K562 (cell line): ENCODE measurements at regions not wholly inside any gene's neighbourhood (a gene's known extent, or its start where the extent isn't known, plus 50 kb on each side); places are given as distances from the start of the nearest gene placed in this dataset.

ENCODE experiments used
- ATAC-seq: fragments of 200-7000 bp; cut with Tn5 transposase; 3 replicates; pipeline ENCODE4 v1.9.1; 2020; ENCODE audit warnings: moderate library complexity
- BruUV-seq: library from RNA; stranded (reverse); fragments of 400-500 nt; replicated peaks from 2 replicates; lab custom pipeline; 2021; lab: Mats Ljungman, UMichigan
- CTCF ChIA-PET: fragments of 300-600 bp; formaldehyde crosslinking; extraction: SDS; loops from one replicate; lab custom pipeline; 2021; ENCODE audit warnings: low intra/inter-chr PET ratio; lab: Yijun Ruan, JAX
- POLR2A ChIA-PET: fragments of 300-600, 350-650 bp; sonication (Branson Sonifier 250); formaldehyde crosslinking; extraction: SDS; loops from one replicate; lab custom pipeline; 2021; ENCODE audit warnings: antibody characterized with exemption, inconsistent platforms; lab: Yijun Ruan, JAX
- DNase-seq, 4 experiments: peaks; one replicate each; pipeline versions ENCODE4 v3.0.0 to v3.0.0-alpha.2; 2011 to 2018; ENCODE audit warnings: low spot score in 3 of 4, mixed read lengths in 3 of 4; ENCODE audit errors: extremely low read depth in 1 of 4
- FAIRE-seq: peaks from 2 replicates; lab custom pipeline; 2011; peaks lifted over from hg19 to GRCh38; lab: Jason Lieb, UNC
- H2AFZ ChIP-seq: 2 replicates; pipeline ENCODE4 v1.6.0; 2011; ENCODE audit warnings: low read depth, low read length, control low read depth, inconsistent platforms
- H3K27ac ChIP-seq: fragments of 200-600 bp; 3 replicates; pipeline ENCODE4 v1.8.0; 2011; ENCODE audit warnings: low read depth, mild to moderate bottlenecking, control low read depth, inconsistent platforms, low read length, moderate library complexity, mixed read lengths; ENCODE audit errors: extremely low read depth
- H3K27me3 ChIP-seq, 2 experiments: fragments of 300-600 bp in 1 of 2; 2 replicates in 1 of 2; 3 replicates in 1 of 2; pipeline versions ENCODE4 v1.6.0 to v1.8.0; 2011; ENCODE audit warnings: inconsistent platforms in 2 of 2, low read length in 2 of 2, mild to moderate bottlenecking in 1 of 2, mixed read lengths in 1 of 2, moderate library complexity in 1 of 2; ENCODE audit not compliant: control insufficient read depth in 2 of 2, insufficient read depth in 2 of 2
- H3K36me3 ChIP-seq: fragments of 300-600 bp; 3 replicates; pipeline ENCODE4 v1.8.0; 2011; ENCODE audit warnings: mild to moderate bottlenecking, low read length, inconsistent platforms; ENCODE audit not compliant: control insufficient read depth, insufficient read depth
- H3K4me1 ChIP-seq, 2 experiments: fragments of 200-600 bp in 1 of 2; replicated peaks in 1 of 2; 2 replicates in 1 of 2; 3 replicates in 1 of 2; pipeline versions ENCODE4 v1.5.1 to v1.8.0; 2011; ENCODE audit warnings: inconsistent platforms in 2 of 2, low read length in 2 of 2, mild to moderate bottlenecking in 1 of 2, mixed read lengths in 1 of 2, moderate library complexity in 1 of 2; ENCODE audit not compliant: control insufficient read depth in 2 of 2, insufficient read depth in 2 of 2
- H3K4me2 ChIP-seq: 2 replicates; pipeline ENCODE4 v1.6.1; 2011; ENCODE audit warnings: low read length, control low read depth, inconsistent platforms, mixed read lengths; ENCODE audit not compliant: insufficient read depth
- H3K4me3 ChIP-seq: fragments of 200-600 bp; sonication (generic), shearing (Covaris generic); 2 replicates; pipeline ENCODE4 v1.5.1; 2016; ENCODE audit warnings: control low read depth, inconsistent platforms
- H3K79me2 ChIP-seq: fragments of 200-600 bp; 3 replicates; pipeline ENCODE4 v1.8.0; 2011; ENCODE audit warnings: low read length, inconsistent platforms; ENCODE audit not compliant: control insufficient read depth, insufficient read depth
- H3K9ac ChIP-seq, 2 experiments: 2 replicates each; pipeline versions ENCODE4 v1.6.0 to v1.6.1; 2011; ENCODE audit warnings: low read depth in 2 of 2, low read length in 2 of 2, control low read depth in 1 of 2, inconsistent platforms in 1 of 2, mild to moderate bottlenecking in 1 of 2, mixed read lengths in 1 of 2; ENCODE audit not compliant: insufficient read depth in 1 of 2
- H3K9me1 ChIP-seq: one replicate; pipeline ENCODE4 v1.6.0; 2011; ENCODE audit warnings: inconsistent platforms, mild to moderate bottlenecking, low read length, moderate library complexity; ENCODE audit not compliant: control insufficient read depth, insufficient read depth
- H3K9me3 ChIP-seq: replicated peaks from 2 replicates; pipeline ENCODE4 v1.5.1; 2011; ENCODE audit warnings: low read depth, low read length, inconsistent platforms; ENCODE audit not compliant: control insufficient read depth, insufficient read depth
- H4K20me1 ChIP-seq: replicated peaks from 2 replicates; pipeline ENCODE4 v1.6.1; 2011; ENCODE audit warnings: low read length, inconsistent platforms, mixed read lengths; ENCODE audit not compliant: control insufficient read depth, insufficient read depth
- MED1 ChIP-seq: sonication (generic); formaldehyde crosslinking; IDR thresholded peaks from 2 replicates; pipeline ENCODE4 v1.8.1; 2023; ENCODE audit warnings: missing genetic modification reagents, borderline replicate concordance
- NEUROD1 ChIP-seq: fragments of 150-350 bp; IDR thresholded peaks from 2 replicates; pipeline ENCODE4 v1.6.1; 2014; ENCODE audit warnings: borderline replicate concordance, low read length, low read depth; ENCODE audit not compliant: partially characterized antibody
- NFYB ChIP-seq: IDR thresholded peaks from 2 replicates; pipeline ENCODE4 v1.6.1; 2011; ENCODE audit warnings: mild to moderate bottlenecking, moderate library complexity; ENCODE audit not compliant: insufficient read length; ENCODE audit errors: extremely low read depth
- NRF1 ChIP-seq, 2 experiments: fragments of 450-650 bp; IDR thresholded peaks in 1 of 2; conservative IDR thresholded peaks in 1 of 2; 2 replicates each; pipeline ENCODE4 v1.6.1; 2014; ENCODE audit warnings: mild to moderate bottlenecking in 2 of 2
- PKNOX1 ChIP-seq: fragments of 450-650 bp; IDR thresholded peaks from 2 replicates; pipeline ENCODE4 v1.6.1; 2016
- TCF7 ChIP-seq: sonication (generic); IDR thresholded peaks from 2 replicates; pipeline ENCODE4 v1.6.1; 2016; ENCODE audit warnings: antibody characterized with exemption, borderline replicate concordance
- ZNF121 ChIP-seq: sonication (generic); formaldehyde crosslinking; conservative IDR thresholded peaks from 2 replicates; pipeline ENCODE4 v1.8.0; 2022; ENCODE audit warnings: missing genetic modification reagents
- WGBS: fragments of 100-300 bp; shearing (Covaris generic); methylation state at CpG from one replicate; pipeline ENCODE4 v1.1.6; 2016; ENCODE audit warnings: low coverage, mixed read lengths; ENCODE audit not compliant: insufficient coverage; ENCODE audit errors: missing lambda C conversion rate; 5-methylcytosine and 5-hydroxymethylcytosine counted together
- in situ Hi-C: fragments of 300-500 bp; cut with MboI; formaldehyde crosslinking; loops from 4 replicates; pipeline ENCODE4 v1.15.0; 2018; ENCODE audit warnings: inconsistent platforms, mixed read lengths
- intact Hi-C: fragments of 100-400 bp; cut with micrococcal nuclease; formaldehyde crosslinking; loops from 2 replicates; pipeline ENCODE4 v1.14.2; 2022
- TF ChIP-seq, protein P1 (sequence below), 2 experiments: fragments of 450-650 bp; IDR thresholded peaks; 2 replicates each; pipeline ENCODE4 v1.6.1; 2016; ENCODE audit warnings: mild to moderate bottlenecking in 2 of 2, borderline replicate concordance in 1 of 2, low read depth in 1 of 2, moderate library complexity in 1 of 2

GRCh38 chr1:166552706-166553105 is 286.6 kb upstream of the POGK start:
- no peaks in the 10 kb centered on the region for H3K9me1 ChIP-seq
- H2AFZ ChIP-seq = no peak overlapping the region
- BruUV-seq = no TSS peak
- no peaks in the 10 kb centered on the region for H3K79me2 ChIP-seq
- H3K27ac ChIP-seq = no peak overlapping the region
- ATAC-seq (no peak), FAIRE-seq (no peak), DNase-seq (no peak)
- H4K20me1 ChIP-seq = no peaks in the 10 kb centered on the region
- 0% methylated on average over 1 of the region's 1 CpG for WGBS
- TF ChIP-seq NRF1 (conservative IDR thresholded peaks at IDR 0.05 in 1 of 2, IDR thresholded peaks at IDR 0.05 in 1 of 2) (no peak), NEUROD1 (no peak), MED1 (CRISPR knock-in tag) (no peak), PKNOX1 (no peak), NFYB (no peak), ZNF121 (CRISPR knock-in tag) (no peak)
- no peaks in the 10 kb centered on the region for H3K36me3 ChIP-seq
- in situ Hi-C loops = no loop called here
- no peaks in the 10 kb centered on the region for H3K4me1 ChIP-seq
- ChIA-PET POLR2A (interaction anchor here (1.2 kb wide), 1 partner anchor 20 kb away, joined by 3 read pairs; no protein-coding TSS in a partner anchor), CTCF (no interaction called here)
- intact Hi-C loops = no loop called here
- H3K9me3 ChIP-seq = no peaks in the 10 kb centered on the region
- H3K4me3 ChIP-seq = no peak overlapping the region
- no peaks in the 10 kb centered on the region for H3K27me3 ChIP-seq
- H3K4me2 ChIP-seq = no peak overlapping the region
- H3K9ac ChIP-seq = no peak overlapping the region

GRCh38 chr1:166570954-166571353 is 268.3 kb upstream of the POGK start:
- ATAC-seq (no peak), DNase-seq (no peak), FAIRE-seq (no peak)
- Histone ChIP-seq H2AFZ (no peak overlapping the region), H3K36me3 (no peaks in the 10 kb centered on the region), H3K4me3 (no peak overlapping the region), H3K27me3 (no peaks in the 10 kb centered on the region), H3K27ac (no peak overlapping the region), H4K20me1 (no peaks in the 10 kb centered on the region), H3K4me2 (no peak overlapping the region), H3K9me3 (no peaks in the 10 kb centered on the region), H3K9me1 (no peaks in the 10 kb centered on the region), H3K9ac (no peak overlapping the region), H3K4me1 (no peaks in the 10 kb centered on the region; a peak in 1 of 5 replicates), H3K79me2 (no peaks in the 10 kb centered on the region)
- ChIA-PET CTCF (no interaction called here), POLR2A (no interaction called here)
- in situ Hi-C loops (no loop called here), intact Hi-C loops (no loop called here)
- no TSS peak for BruUV-seq
- TF ChIP-seq TCF7 = no peak
- TF ChIP-seq, protein P1, sequence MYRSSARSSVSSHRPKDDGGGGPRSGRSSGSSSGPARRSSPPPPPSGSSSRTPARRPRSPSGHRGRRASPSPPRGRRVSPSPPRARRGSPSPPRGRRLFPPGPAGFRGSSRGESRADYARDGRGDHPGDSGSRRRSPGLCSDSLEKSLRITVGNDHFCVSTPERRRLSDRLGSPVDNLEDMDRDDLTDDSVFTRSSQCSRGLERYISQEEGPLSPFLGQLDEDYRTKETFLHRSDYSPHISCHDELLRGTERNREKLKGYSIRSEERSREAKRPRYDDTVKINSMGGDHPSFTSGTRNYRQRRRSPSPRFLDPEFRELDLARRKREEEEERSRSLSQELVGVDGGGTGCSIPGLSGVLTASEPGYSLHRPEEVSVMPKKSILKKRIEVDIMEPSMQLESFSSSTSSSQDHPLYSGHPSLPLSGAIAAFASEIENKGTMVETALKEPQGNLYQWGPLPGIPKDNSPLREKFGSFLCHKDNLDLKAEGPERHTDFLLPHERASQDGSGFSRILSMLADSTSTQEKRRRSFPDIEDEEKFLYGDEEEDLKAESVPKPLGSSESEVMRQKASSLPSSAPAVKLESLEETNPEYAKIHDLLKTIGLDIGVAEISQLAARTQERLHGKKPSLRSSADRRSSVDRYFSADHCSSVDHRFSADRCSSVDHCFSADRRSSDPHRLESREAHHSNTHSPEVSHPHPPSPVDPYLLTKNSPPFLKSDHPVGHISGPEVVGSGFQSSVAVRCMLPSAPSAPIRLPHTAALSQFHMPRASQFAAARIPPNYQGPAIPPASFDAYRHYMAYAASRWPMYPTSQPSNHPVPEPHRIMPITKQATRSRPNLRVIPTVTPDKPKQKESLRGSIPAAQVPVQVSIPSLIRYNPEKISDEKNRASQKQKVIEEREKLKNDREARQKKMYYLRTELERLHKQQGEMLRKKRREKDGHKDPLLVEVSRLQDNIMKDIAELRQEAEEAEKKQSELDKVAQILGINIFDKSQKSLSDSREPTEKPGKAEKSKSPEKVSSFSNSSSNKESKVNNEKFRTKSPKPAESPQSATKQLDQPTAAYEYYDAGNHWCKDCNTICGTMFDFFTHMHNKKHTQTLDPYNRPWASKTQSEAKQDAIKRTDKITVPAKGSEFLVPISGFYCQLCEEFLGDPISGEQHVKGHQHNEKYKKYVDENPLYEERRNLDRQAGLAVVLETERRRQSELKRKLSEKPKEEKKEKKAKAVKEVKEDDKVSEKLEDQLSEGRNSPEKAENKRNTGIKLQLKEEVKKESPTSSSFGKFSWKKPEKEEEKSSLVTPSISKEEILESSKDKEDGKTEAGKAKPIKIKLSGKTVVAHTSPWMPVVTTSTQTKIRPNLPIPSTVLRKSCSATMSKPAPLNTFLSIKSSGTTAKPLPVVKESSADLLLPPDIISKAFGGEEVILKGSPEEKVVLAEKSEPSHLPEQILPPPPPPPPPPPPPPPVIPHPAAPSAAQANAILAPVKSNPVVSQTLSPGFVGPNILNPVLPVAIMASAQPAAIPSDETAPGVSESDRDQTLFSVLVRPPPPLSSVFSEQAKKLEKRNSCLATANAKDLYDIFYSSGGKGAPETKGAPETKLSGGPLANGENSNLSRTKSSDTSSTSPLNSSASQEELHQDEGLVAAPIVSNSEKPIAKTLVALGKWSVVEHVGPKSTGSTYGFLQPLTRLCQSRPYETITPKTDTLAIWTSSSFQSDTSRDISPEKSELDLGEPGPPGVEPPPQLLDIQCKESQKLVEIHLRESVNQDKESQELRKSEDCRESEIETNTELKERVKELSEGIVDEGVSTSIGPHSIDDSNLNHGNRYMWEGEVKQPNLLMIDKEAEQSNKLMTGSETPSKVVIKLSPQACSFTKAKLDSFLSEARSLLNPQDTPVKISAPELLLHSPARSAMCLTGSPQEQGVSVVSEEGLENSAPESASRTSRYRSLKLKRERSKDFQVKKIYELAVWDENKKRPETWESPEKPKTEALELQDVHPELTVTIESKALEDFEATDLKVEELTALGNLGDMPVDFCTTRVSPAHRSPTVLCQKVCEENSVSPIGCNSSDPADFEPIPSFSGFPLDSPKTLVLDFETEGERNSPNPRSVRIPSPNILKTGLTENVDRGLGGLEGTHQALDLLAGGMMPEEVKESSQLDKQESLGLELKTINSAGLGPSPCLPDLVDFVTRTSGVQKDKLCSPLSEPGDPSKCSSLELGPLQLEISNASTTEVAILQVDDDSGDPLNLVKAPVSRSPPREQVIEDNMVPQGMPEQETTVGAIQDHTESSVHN (IDR thresholded peaks at IDR 0.05; ENCODE audit: borderline replicate concordance in 1 of 2, low read depth in 1 of 2) = no peak
